ENCODE measurements at regions not wholly inside any gene's neighbourhood (a gene's known extent, or its start where the extent isn't known, plus 50 kb on each side); places are given as distances from the start of the nearest gene placed in this dataset.

DNA sequence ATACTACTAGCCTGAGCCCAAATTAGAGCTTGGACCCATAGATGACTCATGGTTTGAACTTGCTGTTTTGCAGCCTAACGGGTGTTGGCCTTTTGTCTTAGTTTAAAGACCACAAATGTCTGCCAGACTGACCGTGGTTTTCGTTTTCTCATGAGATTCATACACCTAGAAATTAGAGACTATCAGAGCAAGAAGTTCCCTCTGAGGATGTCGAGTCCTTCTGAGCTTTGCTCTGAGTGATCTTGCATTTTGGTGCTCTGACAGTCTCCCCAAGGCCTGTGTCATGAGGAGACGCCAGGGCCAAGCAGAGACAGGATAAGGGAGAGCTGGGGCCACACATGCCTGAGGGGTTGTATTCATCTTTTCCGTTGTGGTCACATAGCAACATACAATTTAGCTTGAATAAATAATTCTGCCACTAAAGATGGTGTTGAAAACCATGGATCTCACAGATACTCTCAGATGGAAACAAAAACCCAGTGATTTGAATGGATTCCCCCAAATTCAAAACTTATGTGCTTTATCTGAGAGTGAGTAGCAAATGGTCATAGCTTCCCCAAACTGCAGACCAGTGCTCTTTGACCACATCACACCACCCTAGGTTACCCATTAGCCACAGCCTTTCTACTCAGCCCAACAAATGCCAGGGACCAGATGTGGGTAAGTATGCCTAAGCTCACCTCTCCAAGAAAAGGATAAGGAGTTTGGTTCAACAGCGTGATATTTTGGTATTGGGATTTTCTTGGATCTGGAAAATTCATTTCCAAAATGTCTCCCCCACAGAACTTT is 762.0 kb upstream of the IGFBP3 start:
- no peak overlapping the region for H2BK12ac ChIP-seq (ENCODE audit: low read length)
- H3K4ac ChIP-seq (ENCODE audit: low read depth, low read length) = no peak overlapping the region
- WGBS (ENCODE audit: extremely low coverage, insufficient coverage, insufficient read length) = no CpG with 5 or more reads among the region's 7 CpGs

DNA sequence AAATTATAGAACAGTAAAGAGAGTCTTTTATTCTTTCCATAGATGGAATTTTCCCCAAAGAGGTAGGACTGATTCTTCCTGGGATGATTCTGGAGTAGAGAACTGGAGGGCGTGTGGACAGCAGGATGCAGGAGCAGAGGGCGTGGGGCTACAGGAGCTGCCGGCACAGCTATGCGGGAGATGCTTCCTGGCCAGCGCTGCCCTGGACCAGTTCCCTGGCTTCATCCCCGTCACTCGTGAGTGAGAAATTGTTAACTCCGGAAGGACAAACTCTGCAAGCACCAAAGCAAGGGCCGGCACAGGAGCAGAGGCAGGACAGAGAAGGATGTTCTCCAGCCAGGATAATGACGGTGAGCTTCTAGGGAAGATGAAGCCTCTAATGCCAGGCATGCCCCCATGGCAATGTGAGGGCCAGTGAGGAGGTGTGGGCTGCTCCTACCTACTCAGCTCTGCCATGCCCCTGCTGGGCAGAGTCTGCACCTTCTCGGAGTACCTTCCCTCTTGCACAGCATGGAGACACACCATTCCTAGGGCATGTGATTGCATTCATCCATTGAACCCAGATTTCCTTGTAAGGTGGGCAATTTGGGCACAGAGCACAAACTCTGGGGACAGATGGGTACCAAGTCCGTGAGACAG is 760.9 kb upstream of the IGFBP3 start:
- Histone ChIP-seq H3K9ac (ENCODE audit: low read length) (no peak overlapping the region), H3K18ac (ENCODE audit: low read length) (no peak overlapping the region), H3K9me3 (ENCODE audit: insufficient read depth, low read depth, low read length) (no peaks in the 10 kb centered on the region), H2BK5ac (ENCODE audit: low read depth, low read length, poor library complexity) (no peak overlapping the region), H4K12ac (ENCODE audit: low read depth, low read length) (no peak overlapping the region), H4K8ac (ENCODE audit: low read depth, low read length) (no peak overlapping the region), H3K23ac (ENCODE audit: low read length) (no peak overlapping the region), H3K27ac (ENCODE audit: low read depth, low read length) (no peak overlapping the region), H3K36me3 (ENCODE audit: control insufficient read depth in 1 of 2, insufficient read depth in 2 of 2, low read length in 2 of 2) (no peaks in the 10 kb centered on the region), H3K27me3 (ENCODE audit: insufficient read depth, low read length) (no peaks in the 10 kb centered on the region), H3K14ac (ENCODE audit: low read length) (no peak overlapping the region), H2AFZ (ENCODE audit: insufficient read depth, low read length, poor library complexity) (no peak overlapping the region), H3K79me1 (ENCODE audit: low read length) (no peaks in the 10 kb centered on the region), H2BK120ac (ENCODE audit: insufficient read depth, low read length, poor library complexity) (no peak overlapping the region), H3K4me2 (ENCODE audit: low read length) (no peak overlapping the region), H4K91ac (ENCODE audit: low read depth, low read length) (no peak overlapping the region), H3K4me3 (ENCODE audit: low read depth, low read length) (no peak overlapping the region), H3K79me2 (ENCODE audit: control insufficient read depth, insufficient read depth, low read length, poor library complexity) (no peaks in the 10 kb centered on the region), H2AK5ac (ENCODE audit: low read length) (no peak overlapping the region), H3K4me1 (ENCODE audit: control insufficient read depth in 1 of 2, insufficient read depth in 2 of 2, low read length in 2 of 2) (peaks cover 0 to 4% of the 10 kb centered on the region in 2 experiments), H2BK12ac (ENCODE audit: low read length) (no peak overlapping the region), H3K4ac (ENCODE audit: low read depth, low read length) (no peak overlapping the region)
- no peak for DNase-seq
- no CpG with 5 or more reads among the region's 12 CpGs for WGBS (ENCODE audit: extremely low coverage, insufficient coverage, insufficient read length)

More for the DNA sequence above, 762.0 kb upstream of the IGFBP3 start:
- H2BK5ac ChIP-seq (ENCODE audit: low read depth, low read length, poor library complexity) = no peak overlapping the region
- no peak overlapping the region for H3K23ac ChIP-seq (ENCODE audit: low read length)
- no peak overlapping the region for H2BK120ac ChIP-seq (ENCODE audit: insufficient read depth, low read length, poor library complexity)
- H3K79me2 ChIP-seq (ENCODE audit: control insufficient read depth, insufficient read depth, low read length, poor library complexity) = no peaks in the 10 kb centered on the region
- no peaks in the 10 kb centered on the region for H3K9me3 ChIP-seq (ENCODE audit: insufficient read depth, low read depth, low read length)
- peak in 1 of 2 donors; percentile 39 for DNase-seq
- no peak overlapping the region for H2AK5ac ChIP-seq (ENCODE audit: low read length)
- H4K8ac ChIP-seq (ENCODE audit: low read depth, low read length) = no peak overlapping the region
- no peaks in the 10 kb centered on the region for H3K36me3 ChIP-seq (ENCODE audit: control insufficient read depth in 1 of 2, insufficient read depth in 2 of 2, low read length in 2 of 2)
- H4K12ac ChIP-seq (ENCODE audit: low read depth, low read length) = no peak overlapping the region
- H2AFZ ChIP-seq (ENCODE audit: insufficient read depth, low read length, poor library complexity) = no peak overlapping the region
- no peak overlapping the region for H3K14ac ChIP-seq (ENCODE audit: low read length)
- H3K27me3 ChIP-seq (ENCODE audit: insufficient read depth, low read length) = no peaks in the 10 kb centered on the region
- no peak overlapping the region for H4K91ac ChIP-seq (ENCODE audit: low read depth, low read length)
- H3K4me1 ChIP-seq (ENCODE audit: control insufficient read depth in 1 of 2, insufficient read depth in 2 of 2, low read length in 2 of 2) = peaks cover 0 to 4% of the 10 kb centered on the region in 2 experiments
- no peak overlapping the region for H3K18ac ChIP-seq (ENCODE audit: low read length)
- H3K4me3 ChIP-seq (ENCODE audit: low read depth, low read length) = no peak overlapping the region
- no peaks in the 10 kb centered on the region for H3K79me1 ChIP-seq (ENCODE audit: low read length)
- H3K4me2 ChIP-seq (ENCODE audit: low read length) = no peak overlapping the region
- H3K27ac ChIP-seq (ENCODE audit: low read depth, low read length) = no peak overlapping the region
- H3K9ac ChIP-seq (ENCODE audit: low read length) = no peak overlapping the region

DNA sequence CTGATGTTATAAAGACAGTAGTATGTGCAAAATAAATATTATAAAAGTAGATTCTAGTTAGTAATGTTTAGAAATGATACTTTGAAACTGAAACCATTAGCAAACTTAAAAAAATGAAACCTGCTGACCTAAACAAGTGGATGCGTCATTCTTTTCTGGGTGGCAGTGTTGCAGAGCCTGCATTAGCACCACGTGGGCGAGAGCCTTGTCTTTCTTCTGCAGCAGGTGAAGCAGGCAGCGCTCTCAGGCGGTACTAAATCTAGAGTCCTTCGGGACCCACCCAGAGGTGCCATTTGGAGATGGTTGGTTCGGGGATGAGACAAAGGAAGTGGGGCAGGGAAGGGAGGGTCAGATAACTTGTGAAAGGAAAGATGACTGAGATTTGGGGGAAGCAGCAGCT is 759.1 kb upstream of the IGFBP3 start:
- H3K27me3 ChIP-seq (ENCODE audit: insufficient read depth, low read length) = no peaks in the 10 kb centered on the region
- no CpG with 5 or more reads among the region's 7 CpGs for WGBS (ENCODE audit: extremely low coverage, insufficient coverage, insufficient read length)
- H3K27ac ChIP-seq (ENCODE audit: low read depth, low read length) = no peak overlapping the region
- peaks cover 0 to 4% of the 10 kb centered on the region in 2 experiments for H3K4me1 ChIP-seq (ENCODE audit: control insufficient read depth in 1 of 2, insufficient read depth in 2 of 2, low read length in 2 of 2)
- no peak overlapping the region for H2BK12ac ChIP-seq (ENCODE audit: low read length)
- DNase-seq = peak in 1 of 2 donors; percentile 31
- H3K79me1 ChIP-seq (ENCODE audit: low read length) = no peaks in the 10 kb centered on the region
- H3K18ac ChIP-seq (ENCODE audit: low read length) = no peak overlapping the region
- no peaks in the 10 kb centered on the region for H3K79me2 ChIP-seq (ENCODE audit: control insufficient read depth, insufficient read depth, low read length, poor library complexity)
- H4K91ac ChIP-seq (ENCODE audit: low read depth, low read length) = no peak overlapping the region
- no peaks in the 10 kb centered on the region for H3K36me3 ChIP-seq (ENCODE audit: control insufficient read depth in 1 of 2, insufficient read depth in 2 of 2, low read length in 2 of 2)
- no peak overlapping the region for H2AFZ ChIP-seq (ENCODE audit: insufficient read depth, low read length, poor library complexity)
- H2BK120ac ChIP-seq (ENCODE audit: insufficient read depth, low read length, poor library complexity) = no peak overlapping the region
- no peak overlapping the region for H3K9ac ChIP-seq (ENCODE audit: low read length)
- H2AK5ac ChIP-seq (ENCODE audit: low read length) = no peak overlapping the region
- no peaks in the 10 kb centered on the region for H3K9me3 ChIP-seq (ENCODE audit: insufficient read depth, low read depth, low read length)
- no peak overlapping the region for H3K4me3 ChIP-seq (ENCODE audit: low read depth, low read length)
- no peak overlapping the region for H3K14ac ChIP-seq (ENCODE audit: low read length)
- no peak overlapping the region for H2BK5ac ChIP-seq (ENCODE audit: low read depth, low read length, poor library complexity)
- no peak overlapping the region for H4K12ac ChIP-seq (ENCODE audit: low read depth, low read length)
- no peak overlapping the region for H3K4ac ChIP-seq (ENCODE audit: low read depth, low read length)
- no peak overlapping the region for H3K23ac ChIP-seq (ENCODE audit: low read length)
- H4K8ac ChIP-seq (ENCODE audit: low read depth, low read length) = no peak overlapping the region
- no peak overlapping the region for H3K4me2 ChIP-seq (ENCODE audit: low read length)

- H3K14ac ChIP-seq (ENCODE audit: low read length) = no peak overlapping the region
- no peak overlapping the region for H3K18ac ChIP-seq (ENCODE audit: low read length)
- H4K91ac ChIP-seq (ENCODE audit: low read depth, low read length) = no peak overlapping the region
- H2BK5ac ChIP-seq (ENCODE audit: low read depth, low read length, poor library complexity) = no peak overlapping the region
- no peak for DNase-seq
- H3K23ac ChIP-seq (ENCODE audit: low read length) = no peak overlapping the region
- H3K79me1 ChIP-seq (ENCODE audit: low read length) = no peaks in the 10 kb centered on the region
- H3K9me3 ChIP-seq (ENCODE audit: insufficient read depth, low read depth, low read length) = no peaks in the 10 kb centered on the region
- H3K27ac ChIP-seq (ENCODE audit: low read depth, low read length) = no peak overlapping the region
- H3K79me2 ChIP-seq (ENCODE audit: control insufficient read depth, insufficient read depth, low read length, poor library complexity) = no peaks in the 10 kb centered on the region
- no peak overlapping the region for H4K8ac ChIP-seq (ENCODE audit: low read depth, low read length)
- H2AK5ac ChIP-seq (ENCODE audit: low read length) = no peak overlapping the region
- no peak overlapping the region for H2AFZ ChIP-seq (ENCODE audit: insufficient read depth, low read length, poor library complexity)
- no peak overlapping the region for H3K4me2 ChIP-seq (ENCODE audit: low read length)
- no peak overlapping the region for H2BK120ac ChIP-seq (ENCODE audit: insufficient read depth, low read length, poor library complexity)
- H3K9ac ChIP-seq (ENCODE audit: low read length) = no peak overlapping the region
- no peaks in the 10 kb centered on the region for H3K27me3 ChIP-seq (ENCODE audit: insufficient read depth, low read length)
- H3K4me1 ChIP-seq (ENCODE audit: control insufficient read depth in 1 of 2, insufficient read depth in 2 of 2, low read length in 2 of 2) = peaks cover 0 to 4% of the 10 kb centered on the region in 2 experiments
- H4K12ac ChIP-seq (ENCODE audit: low read depth, low read length) = no peak overlapping the region
- no peak overlapping the region for H2BK12ac ChIP-seq (ENCODE audit: low read length)
- H3K36me3 ChIP-seq (ENCODE audit: control insufficient read depth in 1 of 2, insufficient read depth in 2 of 2, low read length in 2 of 2) = no peaks in the 10 kb centered on the region
- H3K4ac ChIP-seq (ENCODE audit: low read depth, low read length) = no peak overlapping the region
- no peak overlapping the region for H3K4me3 ChIP-seq (ENCODE audit: low read depth, low read length)
Observed at GRCh38 chr7:46679671-46680070, 758.6 kb upstream of the IGFBP3 start.
